ENCODE measurements at regions not wholly inside any gene's neighbourhood (a gene's known extent, or its start where the extent isn't known, plus 50 kb on each side); places are given as distances from the start of the nearest gene placed in this dataset.

DNA sequence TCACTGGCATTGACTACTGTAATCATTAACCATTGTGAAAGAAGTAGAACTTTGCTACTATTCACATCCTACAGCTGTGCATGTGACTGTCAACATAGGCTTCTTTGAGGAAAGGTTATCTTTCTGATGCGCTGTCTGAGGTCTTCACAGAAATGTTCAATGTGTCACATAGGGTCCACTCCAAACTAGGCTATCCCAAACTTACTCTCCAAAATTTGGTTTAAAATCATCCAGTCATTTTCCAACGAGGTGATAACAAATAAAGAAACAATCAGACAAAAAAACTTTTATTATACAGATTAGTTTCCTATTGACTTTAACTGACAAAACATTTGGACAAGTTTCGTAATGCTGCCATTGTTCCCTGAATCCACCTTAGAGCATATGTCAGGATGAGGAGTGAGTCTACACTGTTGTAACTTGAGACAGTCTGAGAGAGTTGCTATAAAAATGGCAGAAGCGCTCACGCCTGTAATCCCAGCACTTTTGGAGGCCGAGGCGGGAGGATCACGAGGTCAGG lies 511.6 kb downstream of the PLOD2 start:
- H3F3A ChIP-seq (ENCODE audit: insufficient read depth, low read length, poor library complexity, severe bottlenecking) = no peaks in the 10 kb centered on the region
- no peak overlapping the region for H3K4me2 ChIP-seq (ENCODE audit: low read length)
- no peak overlapping the region for H3K9ac ChIP-seq (ENCODE audit: low read length)
- no peaks in the 10 kb centered on the region for H3K27me3 ChIP-seq (ENCODE audit: insufficient read depth, low read depth, low read length)
- no peaks in the 10 kb centered on the region for H3K9me2 ChIP-seq (ENCODE audit: insufficient read depth, low read length)
- no peaks in the 10 kb centered on the region for H3K79me2 ChIP-seq (replicated peaks; ENCODE audit: insufficient read depth, low read length)
- H3K27ac ChIP-seq (ENCODE audit: low read length) = no peak overlapping the region
- TF ChIP-seq RAD21 (conservative IDR thresholded peaks at IDR 0.05) = no peak
- TF ChIP-seq, protein P1, sequence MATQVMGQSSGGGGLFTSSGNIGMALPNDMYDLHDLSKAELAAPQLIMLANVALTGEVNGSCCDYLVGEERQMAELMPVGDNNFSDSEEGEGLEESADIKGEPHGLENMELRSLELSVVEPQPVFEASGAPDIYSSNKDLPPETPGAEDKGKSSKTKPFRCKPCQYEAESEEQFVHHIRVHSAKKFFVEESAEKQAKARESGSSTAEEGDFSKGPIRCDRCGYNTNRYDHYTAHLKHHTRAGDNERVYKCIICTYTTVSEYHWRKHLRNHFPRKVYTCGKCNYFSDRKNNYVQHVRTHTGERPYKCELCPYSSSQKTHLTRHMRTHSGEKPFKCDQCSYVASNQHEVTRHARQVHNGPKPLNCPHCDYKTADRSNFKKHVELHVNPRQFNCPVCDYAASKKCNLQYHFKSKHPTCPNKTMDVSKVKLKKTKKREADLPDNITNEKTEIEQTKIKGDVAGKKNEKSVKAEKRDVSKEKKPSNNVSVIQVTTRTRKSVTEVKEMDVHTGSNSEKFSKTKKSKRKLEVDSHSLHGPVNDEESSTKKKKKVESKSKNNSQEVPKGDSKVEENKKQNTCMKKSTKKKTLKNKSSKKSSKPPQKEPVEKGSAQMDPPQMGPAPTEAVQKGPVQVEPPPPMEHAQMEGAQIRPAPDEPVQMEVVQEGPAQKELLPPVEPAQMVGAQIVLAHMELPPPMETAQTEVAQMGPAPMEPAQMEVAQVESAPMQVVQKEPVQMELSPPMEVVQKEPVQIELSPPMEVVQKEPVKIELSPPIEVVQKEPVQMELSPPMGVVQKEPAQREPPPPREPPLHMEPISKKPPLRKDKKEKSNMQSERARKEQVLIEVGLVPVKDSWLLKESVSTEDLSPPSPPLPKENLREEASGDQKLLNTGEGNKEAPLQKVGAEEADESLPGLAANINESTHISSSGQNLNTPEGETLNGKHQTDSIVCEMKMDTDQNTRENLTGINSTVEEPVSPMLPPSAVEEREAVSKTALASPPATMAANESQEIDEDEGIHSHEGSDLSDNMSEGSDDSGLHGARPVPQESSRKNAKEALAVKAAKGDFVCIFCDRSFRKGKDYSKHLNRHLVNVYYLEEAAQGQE (IDR thresholded peaks at IDR 0.05; ENCODE audit: borderline replicate concordance) = no peak
- no peak for TF ChIP-seq SMC3 (conservative IDR thresholded peaks at IDR 0.05; ENCODE audit: poor library complexity)
- no peak for TF ChIP-seq EZH2 (IDR thresholded peaks at IDR 0.05; ENCODE audit: borderline replicate concordance, insufficient read depth, low read length, poor library complexity, severe bottlenecking)
- no peak for TF ChIP-seq POLR2AphosphoS5 (IDR thresholded peaks at IDR 0.05)
- TF ChIP-seq EP300 (conservative IDR thresholded peaks at IDR 0.05; ENCODE audit: poor library complexity, severe bottlenecking) = no peak
- TF ChIP-seq TAF1 (IDR thresholded peaks at IDR 0.05; ENCODE audit: low read depth) = no peak
- TF ChIP-seq, protein P2, sequence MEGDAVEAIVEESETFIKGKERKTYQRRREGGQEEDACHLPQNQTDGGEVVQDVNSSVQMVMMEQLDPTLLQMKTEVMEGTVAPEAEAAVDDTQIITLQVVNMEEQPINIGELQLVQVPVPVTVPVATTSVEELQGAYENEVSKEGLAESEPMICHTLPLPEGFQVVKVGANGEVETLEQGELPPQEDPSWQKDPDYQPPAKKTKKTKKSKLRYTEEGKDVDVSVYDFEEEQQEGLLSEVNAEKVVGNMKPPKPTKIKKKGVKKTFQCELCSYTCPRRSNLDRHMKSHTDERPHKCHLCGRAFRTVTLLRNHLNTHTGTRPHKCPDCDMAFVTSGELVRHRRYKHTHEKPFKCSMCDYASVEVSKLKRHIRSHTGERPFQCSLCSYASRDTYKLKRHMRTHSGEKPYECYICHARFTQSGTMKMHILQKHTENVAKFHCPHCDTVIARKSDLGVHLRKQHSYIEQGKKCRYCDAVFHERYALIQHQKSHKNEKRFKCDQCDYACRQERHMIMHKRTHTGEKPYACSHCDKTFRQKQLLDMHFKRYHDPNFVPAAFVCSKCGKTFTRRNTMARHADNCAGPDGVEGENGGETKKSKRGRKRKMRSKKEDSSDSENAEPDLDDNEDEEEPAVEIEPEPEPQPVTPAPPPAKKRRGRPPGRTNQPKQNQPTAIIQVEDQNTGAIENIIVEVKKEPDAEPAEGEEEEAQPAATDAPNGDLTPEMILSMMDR (IDR thresholded peaks at IDR 0.05; ENCODE audit: poor library complexity, severe bottlenecking) = no peak
- no peak for TF ChIP-seq MXI1 (conservative IDR thresholded peaks at IDR 0.05; ENCODE audit: poor library complexity, severe bottlenecking)
- no peaks in the 10 kb centered on the region for H3K9me3 ChIP-seq (ENCODE audit: low read length)
- H4K20me1 ChIP-seq (ENCODE audit: insufficient read depth) = no peaks in the 10 kb centered on the region
- no peak overlapping the region for H2AFZ ChIP-seq (ENCODE audit: low read depth, low read length)
- H3K4me3 ChIP-seq (ENCODE audit: low read length) = no peak overlapping the region
- H3K36me3 ChIP-seq (ENCODE audit: insufficient read depth, low read length) = no peaks in the 10 kb centered on the region

DNA sequence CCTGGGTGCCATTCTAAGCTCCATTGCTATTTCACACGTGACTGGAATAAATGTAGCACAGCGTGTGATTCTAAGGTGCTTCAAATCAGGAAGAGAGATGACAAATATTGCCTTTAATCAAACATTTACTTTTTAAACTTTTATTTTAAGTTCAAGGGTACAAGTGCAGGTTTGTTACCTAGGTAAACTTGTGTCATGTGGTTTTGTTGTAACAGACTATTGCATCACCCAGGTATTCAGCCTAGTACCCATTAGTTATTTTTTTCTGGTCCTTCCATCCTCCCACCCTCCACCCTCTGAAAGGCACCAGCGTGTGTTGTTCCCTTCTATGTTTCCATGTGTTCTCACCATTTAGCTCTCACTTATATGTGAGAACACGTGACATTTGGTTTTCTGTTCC lies 510.8 kb downstream of the PLOD2 start:
- Histone ChIP-seq H3K4me3 (ENCODE audit: low read length) (no peak overlapping the region), H3K27me3 (ENCODE audit: insufficient read depth, low read depth, low read length) (no peaks in the 10 kb centered on the region), H3K36me3 (ENCODE audit: insufficient read depth, low read length) (no peaks in the 10 kb centered on the region), H3K9me2 (ENCODE audit: insufficient read depth, low read length) (no peaks in the 10 kb centered on the region), H4K20me1 (ENCODE audit: insufficient read depth) (no peaks in the 10 kb centered on the region), H2AFZ (ENCODE audit: low read depth, low read length) (no peak overlapping the region), H3K9me3 (ENCODE audit: low read length) (no peaks in the 10 kb centered on the region), H3K9ac (ENCODE audit: low read length) (no peak overlapping the region), H3K4me2 (ENCODE audit: low read length) (no peak overlapping the region), H3K27ac (ENCODE audit: low read length) (no peak overlapping the region), H3F3A (ENCODE audit: insufficient read depth, low read length, poor library complexity, severe bottlenecking) (no peaks in the 10 kb centered on the region), H3K79me2 (replicated peaks; ENCODE audit: insufficient read depth, low read length) (no peaks in the 10 kb centered on the region)
- TF ChIP-seq, protein P2 (IDR thresholded peaks at IDR 0.05; ENCODE audit: poor library complexity, severe bottlenecking) = no peak
- TF ChIP-seq TAF1 (IDR thresholded peaks at IDR 0.05; ENCODE audit: low read depth) (no peak), RAD21 (conservative IDR thresholded peaks at IDR 0.05) (no peak), EP300 (conservative IDR thresholded peaks at IDR 0.05; ENCODE audit: poor library complexity, severe bottlenecking) (no peak), MXI1 (conservative IDR thresholded peaks at IDR 0.05; ENCODE audit: poor library complexity, severe bottlenecking) (no peak), POLR2AphosphoS5 (IDR thresholded peaks at IDR 0.05) (no peak)
